ENCODE measurements at regions not wholly inside any gene's neighbourhood (a gene's known extent, or its start where the extent isn't known, plus 50 kb on each side); places are given as distances from the start of the nearest gene placed in this dataset.
"Not testable (repeated sequence)": the region's sequence is repeated elsewhere in the genome, so short reads cannot be mapped to it uniquely, and the experiment has no call there.

GRCh38 chr18:64765908-64766307, 617.0 kb upstream of the LINC00305 start:
- H3K36me3 Mint-ChIP-seq (ENCODE audit: low read depth), result no peaks in the 10 kb centered on the region
- no peak overlapping the region for H3K4me3 Mint-ChIP-seq
- no peak for DNase-seq
- no peaks in the 10 kb centered on the region for H3K27me3 Mint-ChIP-seq
- H3K27ac Mint-ChIP-seq, result no peak overlapping the region
- peaks cover 21% of the 10 kb centered on the region for H3K9me3 Mint-ChIP-seq
- H3K4me1 Mint-ChIP-seq (ENCODE audit: low read depth), result no peaks in the 10 kb centered on the region

GRCh38 chr18:64752707-64753106, 603.8 kb upstream of the LINC00305 start:
- Mint-ChIP-seq H3K27ac (no peak overlapping the region), H3K4me1 (ENCODE audit: low read depth) (no peaks in the 10 kb centered on the region), H3K4me3 (no peak overlapping the region), H3K36me3 (ENCODE audit: low read depth) (no peaks in the 10 kb centered on the region), H3K9me3 (peaks cover 13% of the 10 kb centered on the region), H3K27me3 (no peaks in the 10 kb centered on the region)
- no peak for DNase-seq

GRCh38 chr18:64749884-64750283, 601.0 kb upstream of the LINC00305 start:
- H3K4me3 Mint-ChIP-seq, result no peak overlapping the region
- peaks cover 12% of the 10 kb centered on the region for H3K9me3 Mint-ChIP-seq
- no peak overlapping the region for H3K27ac Mint-ChIP-seq
- no peak for DNase-seq
- H3K4me1 Mint-ChIP-seq (ENCODE audit: low read depth), result no peaks in the 10 kb centered on the region
- no peaks in the 10 kb centered on the region for H3K27me3 Mint-ChIP-seq
- H3K36me3 Mint-ChIP-seq (ENCODE audit: low read depth), result no peaks in the 10 kb centered on the region

GRCh38 chr18:64747803-64748202, 598.9 kb upstream of the LINC00305 start:
- no peak for DNase-seq
- H3K4me1 Mint-ChIP-seq (ENCODE audit: low read depth), result no peaks in the 10 kb centered on the region
- peaks cover 12% of the 10 kb centered on the region for H3K9me3 Mint-ChIP-seq
- H3K4me3 Mint-ChIP-seq, result no peak overlapping the region
- no peaks in the 10 kb centered on the region for H3K27me3 Mint-ChIP-seq
- no peaks in the 10 kb centered on the region for H3K36me3 Mint-ChIP-seq (ENCODE audit: low read depth)
- H3K27ac Mint-ChIP-seq, result no peak overlapping the region

- no peaks in the 10 kb centered on the region for H3K27me3 Mint-ChIP-seq
These were observed 594.0 kb upstream of the LINC00305 start for GRCh38 chr18:64742898-64743297.

GRCh38 chr18:64734063-64734462, 585.2 kb upstream of the LINC00305 start:
- no peak overlapping the region for H3K4me3 Mint-ChIP-seq
- H3K36me3 Mint-ChIP-seq (ENCODE audit: low read depth), result no peaks in the 10 kb centered on the region
- no peak overlapping the region for H3K27ac Mint-ChIP-seq
- H3K9me3 Mint-ChIP-seq, result peaks cover 6% of the 10 kb centered on the region
- no peaks in the 10 kb centered on the region for H3K27me3 Mint-ChIP-seq
- no peak for DNase-seq
- no peaks in the 10 kb centered on the region for H3K4me1 Mint-ChIP-seq (ENCODE audit: low read depth)

More at GRCh38 chr18:64742898-64743297, 594.0 kb upstream of the LINC00305 start:
- H3K4me3 Mint-ChIP-seq, result no peak overlapping the region
- no peaks in the 10 kb centered on the region for H3K36me3 Mint-ChIP-seq (ENCODE audit: low read depth)
- no peak for DNase-seq
- no peak overlapping the region for H3K27ac Mint-ChIP-seq
- H3K9me3 Mint-ChIP-seq, result peaks cover 3% of the 10 kb centered on the region
- H3K4me1 Mint-ChIP-seq (ENCODE audit: low read depth), result no peaks in the 10 kb centered on the region

GRCh38 chr18:64725657-64726056, 576.8 kb upstream of the LINC00305 start:
- not testable (repeated sequence) for H3K4me3 Mint-ChIP-seq; H3K4me1 Mint-ChIP-seq (ENCODE audit: low read depth); H3K27ac Mint-ChIP-seq; H3K9me3 Mint-ChIP-seq; H3K36me3 Mint-ChIP-seq (ENCODE audit: low read depth); H3K27me3 Mint-ChIP-seq; DNase-seq

GRCh38 chr18:64720781-64721464, 572.0 kb upstream of the LINC00305 start:
- no peaks in the 10 kb centered on the region for H3K4me1 Mint-ChIP-seq (ENCODE audit: low read depth)
- peaks cover 2% of the 10 kb centered on the region for H3K9me3 Mint-ChIP-seq
- no peak for DNase-seq
- no peaks in the 10 kb centered on the region for H3K27me3 Mint-ChIP-seq
- H3K27ac Mint-ChIP-seq, result no peak overlapping the region
- no peaks in the 10 kb centered on the region for H3K36me3 Mint-ChIP-seq (ENCODE audit: low read depth)
- H3K4me3 Mint-ChIP-seq, result no peak overlapping the region

- H3K36me3 Mint-ChIP-seq (ENCODE audit: low read depth), result no peaks in the 10 kb centered on the region
- H3K27me3 Mint-ChIP-seq, result no peaks in the 10 kb centered on the region
- no peaks in the 10 kb centered on the region for H3K9me3 Mint-ChIP-seq
- H3K4me1 Mint-ChIP-seq (ENCODE audit: low read depth), result no peaks in the 10 kb centered on the region
- DNase-seq, result no peak
- H3K4me3 Mint-ChIP-seq, result no peak overlapping the region
- no peak overlapping the region for H3K27ac Mint-ChIP-seq
These were observed 569.9 kb upstream of the LINC00305 start for GRCh38 chr18:64718808-64719207.

GRCh38 chr18:64717026-64717425, 568.1 kb upstream of the LINC00305 start:
- no peak for DNase-seq
- H3K9me3 Mint-ChIP-seq, result no peaks in the 10 kb centered on the region
- no peaks in the 10 kb centered on the region for H3K36me3 Mint-ChIP-seq (ENCODE audit: low read depth)
- no peak overlapping the region for H3K4me3 Mint-ChIP-seq
- no peak overlapping the region for H3K27ac Mint-ChIP-seq
- H3K4me1 Mint-ChIP-seq (ENCODE audit: low read depth), result no peaks in the 10 kb centered on the region
- no peaks in the 10 kb centered on the region for H3K27me3 Mint-ChIP-seq

- no peaks in the 10 kb centered on the region for H3K4me1 Mint-ChIP-seq (ENCODE audit: low read depth)
- no peak overlapping the region for H3K4me3 Mint-ChIP-seq
- no peaks in the 10 kb centered on the region for H3K36me3 Mint-ChIP-seq (ENCODE audit: low read depth)
- DNase-seq, result no peak
- H3K27ac Mint-ChIP-seq, result no peak overlapping the region
- H3K27me3 Mint-ChIP-seq, result no peaks in the 10 kb centered on the region
- H3K9me3 Mint-ChIP-seq, result no peaks in the 10 kb centered on the region
These were observed 565.2 kb upstream of the LINC00305 start for GRCh38 chr18:64714086-64714485.

- no peaks in the 10 kb centered on the region for H3K27me3 Mint-ChIP-seq
- H3K27ac Mint-ChIP-seq, result no peak overlapping the region
- no peak for DNase-seq
- no peaks in the 10 kb centered on the region for H3K4me1 Mint-ChIP-seq (ENCODE audit: low read depth)
- no peak overlapping the region for H3K4me3 Mint-ChIP-seq
- H3K9me3 Mint-ChIP-seq, result peaks cover 2% of the 10 kb centered on the region
- no peaks in the 10 kb centered on the region for H3K36me3 Mint-ChIP-seq (ENCODE audit: low read depth)
These were observed 564.4 kb upstream of the LINC00305 start for GRCh38 chr18:64713284-64713683.

- Mint-ChIP-seq H3K4me3 (no peak overlapping the region), H3K27ac (no peak overlapping the region), H3K4me1 (ENCODE audit: low read depth) (no peaks in the 10 kb centered on the region), H3K36me3 (ENCODE audit: low read depth) (no peaks in the 10 kb centered on the region), H3K9me3 (peaks cover 2% of the 10 kb centered on the region), H3K27me3 (no peaks in the 10 kb centered on the region)
- DNase-seq, result no peak
These were observed 563.1 kb upstream of the LINC00305 start for GRCh38 chr18:64712035-64712434.

- Mint-ChIP-seq H3K36me3 (ENCODE audit: low read depth) (no peaks in the 10 kb centered on the region), H3K4me1 (ENCODE audit: low read depth) (no peaks in the 10 kb centered on the region), H3K4me3 (no peak overlapping the region), H3K27ac (no peak overlapping the region), H3K9me3 (peaks cover 2% of the 10 kb centered on the region), H3K27me3 (no peaks in the 10 kb centered on the region)
- no peak for DNase-seq
These were observed 561.4 kb upstream of the LINC00305 start for GRCh38 chr18:64710105-64710861.

GRCh38 chr18:64707052-64707451, 558.2 kb upstream of the LINC00305 start:
- no peaks in the 10 kb centered on the region for H3K4me1 Mint-ChIP-seq (ENCODE audit: low read depth)
- peaks cover 8% of the 10 kb centered on the region for H3K9me3 Mint-ChIP-seq
- H3K4me3 Mint-ChIP-seq, result no peak overlapping the region

More at GRCh38 chr18:64707052-64707451, 558.2 kb upstream of the LINC00305 start:
- Mint-ChIP-seq H3K36me3 (ENCODE audit: low read depth) (no peaks in the 10 kb centered on the region), H3K27ac (no peak overlapping the region), H3K27me3 (no peaks in the 10 kb centered on the region)
- DNase-seq, result no peak
